ENCODE measurements at regions not wholly inside any gene's neighbourhood (a gene's known extent, or its start where the extent isn't known, plus 50 kb on each side); places are given as distances from the start of the nearest gene placed in this dataset.
A peak's percentile ranks its signal among the peaks of the same experiment; 100 is the strongest.
"Not testable (repeated sequence)": the region's sequence is repeated elsewhere in the genome, so short reads cannot be mapped to it uniquely, and the experiment has no call there.

DNA sequence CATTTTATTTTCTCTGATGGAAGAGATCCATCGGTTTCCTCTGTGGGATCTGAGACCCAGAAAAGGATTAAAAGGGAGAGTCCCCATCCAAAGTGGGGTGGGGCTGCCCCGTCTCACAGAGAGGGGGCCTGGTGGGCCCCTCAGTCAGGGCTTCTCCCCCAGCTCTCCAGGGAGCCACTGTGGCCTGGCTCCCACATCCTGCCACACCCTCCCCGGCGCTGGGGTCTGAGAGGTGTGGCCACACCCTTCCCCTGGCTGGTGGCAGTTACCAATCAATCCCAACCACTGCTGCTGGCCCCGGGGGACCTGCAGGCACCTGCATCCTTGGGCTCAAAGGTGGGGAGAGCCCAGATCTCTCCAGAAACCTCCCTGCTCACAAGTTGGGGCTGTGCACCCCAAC, 161.8 kb upstream of the IQSEC1 start:
- no peak overlapping the region for H3K4me3 ChIP-seq (replicated peaks in 1 of 2; ENCODE audit: low read depth in 2 of 2, low read length in 2 of 2)
- TF ChIP-seq, protein P1, sequence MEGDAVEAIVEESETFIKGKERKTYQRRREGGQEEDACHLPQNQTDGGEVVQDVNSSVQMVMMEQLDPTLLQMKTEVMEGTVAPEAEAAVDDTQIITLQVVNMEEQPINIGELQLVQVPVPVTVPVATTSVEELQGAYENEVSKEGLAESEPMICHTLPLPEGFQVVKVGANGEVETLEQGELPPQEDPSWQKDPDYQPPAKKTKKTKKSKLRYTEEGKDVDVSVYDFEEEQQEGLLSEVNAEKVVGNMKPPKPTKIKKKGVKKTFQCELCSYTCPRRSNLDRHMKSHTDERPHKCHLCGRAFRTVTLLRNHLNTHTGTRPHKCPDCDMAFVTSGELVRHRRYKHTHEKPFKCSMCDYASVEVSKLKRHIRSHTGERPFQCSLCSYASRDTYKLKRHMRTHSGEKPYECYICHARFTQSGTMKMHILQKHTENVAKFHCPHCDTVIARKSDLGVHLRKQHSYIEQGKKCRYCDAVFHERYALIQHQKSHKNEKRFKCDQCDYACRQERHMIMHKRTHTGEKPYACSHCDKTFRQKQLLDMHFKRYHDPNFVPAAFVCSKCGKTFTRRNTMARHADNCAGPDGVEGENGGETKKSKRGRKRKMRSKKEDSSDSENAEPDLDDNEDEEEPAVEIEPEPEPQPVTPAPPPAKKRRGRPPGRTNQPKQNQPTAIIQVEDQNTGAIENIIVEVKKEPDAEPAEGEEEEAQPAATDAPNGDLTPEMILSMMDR (IDR thresholded peaks at IDR 0.05; ENCODE audit: low read depth, low read length), result no peak
- DNase-seq (ENCODE audit: low read depth in 2 of 2), result no peak

DNA sequence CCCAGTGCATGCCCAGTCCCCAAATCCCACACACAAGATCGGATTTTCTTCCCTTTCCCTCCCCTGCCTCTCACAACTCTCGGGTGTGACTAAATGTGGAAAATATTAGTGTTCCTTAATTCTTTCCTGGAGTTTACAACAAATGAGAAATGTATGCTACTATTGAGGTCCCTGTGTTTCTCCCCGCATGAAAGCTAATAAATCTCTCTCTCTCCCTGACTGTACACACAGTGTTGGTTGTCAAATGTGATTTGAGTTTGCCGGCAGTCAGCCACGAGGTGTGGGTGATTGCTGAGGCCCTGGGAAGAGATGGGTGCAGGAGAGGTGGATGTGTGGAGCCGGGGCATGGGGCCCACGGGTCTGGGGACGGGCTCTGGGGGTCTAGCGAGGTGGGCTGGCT, 161.4 kb upstream of the IQSEC1 start:
- no peak overlapping the region for H3K4me3 ChIP-seq (replicated peaks in 1 of 2; ENCODE audit: low read depth in 2 of 2, low read length in 2 of 2)
- no peak for DNase-seq (ENCODE audit: low read depth in 2 of 2)
- TF ChIP-seq, protein P1 (IDR thresholded peaks at IDR 0.05; ENCODE audit: low read depth, low read length), result no peak

DNA sequence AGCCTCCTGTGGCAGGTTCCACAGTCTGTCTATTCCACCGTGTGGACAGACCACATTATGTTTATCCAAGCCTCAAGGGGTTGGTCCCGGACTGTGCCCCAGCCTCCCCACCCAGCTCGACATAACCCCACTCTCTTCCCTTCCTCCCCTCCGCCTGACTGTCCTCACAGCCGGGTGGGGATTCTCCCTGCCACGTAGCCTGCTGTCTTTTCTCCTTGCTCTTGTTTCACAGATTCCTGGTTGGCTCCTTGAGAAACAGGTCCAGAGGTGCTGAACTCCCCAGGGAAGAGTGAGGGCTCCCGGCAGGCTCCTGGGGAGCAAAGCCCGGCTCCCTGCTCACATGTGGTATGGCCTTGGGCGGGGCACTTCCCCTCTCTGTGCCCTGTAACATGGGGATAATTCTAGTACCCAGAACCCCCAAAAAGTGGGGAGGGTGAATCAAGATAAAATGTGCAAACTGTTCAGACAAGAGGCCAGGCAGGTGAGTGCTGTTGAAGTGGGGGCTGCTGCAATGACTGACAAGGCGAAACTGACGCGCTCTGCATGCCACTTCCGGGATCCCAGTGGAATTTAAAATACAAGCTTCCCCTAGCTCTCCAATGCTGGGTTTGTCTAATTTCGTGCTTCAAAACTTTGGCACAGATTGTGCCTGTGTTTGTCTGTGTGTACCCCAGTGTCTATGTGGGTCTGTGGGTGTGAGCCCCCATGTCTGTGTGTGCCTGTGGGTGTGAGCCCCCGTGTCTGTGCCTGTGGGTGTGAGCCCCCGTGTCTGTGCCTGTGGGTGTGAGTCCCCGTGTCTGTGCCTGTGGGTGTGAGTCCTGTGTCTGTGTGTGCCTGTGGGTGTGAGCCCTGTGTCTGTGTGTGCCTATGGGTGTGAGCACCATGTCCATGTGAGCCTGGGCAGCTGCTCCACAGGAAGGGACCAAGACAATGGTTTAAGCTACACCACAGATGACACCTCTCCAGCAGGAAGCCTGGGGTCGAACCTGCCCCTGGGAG, 160.6 kb upstream of the IQSEC1 start:
- no peak overlapping the region for H3K4me3 ChIP-seq (replicated peaks in 1 of 2; ENCODE audit: low read depth in 2 of 2, low read length in 2 of 2)
- no peak for DNase-seq (ENCODE audit: low read depth in 2 of 2)
- TF ChIP-seq, protein P1 (IDR thresholded peaks at IDR 0.05; ENCODE audit: low read depth, low read length), result no peak

- TF ChIP-seq, protein P1 (IDR thresholded peaks at IDR 0.05; ENCODE audit: low read depth, low read length), result no peak
- no peak overlapping the region for H3K4me3 ChIP-seq (replicated peaks in 1 of 2; ENCODE audit: low read depth in 2 of 2, low read length in 2 of 2)
- no peak for DNase-seq (ENCODE audit: low read depth in 2 of 2)
Measured at GRCh38 chr3:13231781-13232666, 158.8 kb upstream of the IQSEC1 start.

DNA sequence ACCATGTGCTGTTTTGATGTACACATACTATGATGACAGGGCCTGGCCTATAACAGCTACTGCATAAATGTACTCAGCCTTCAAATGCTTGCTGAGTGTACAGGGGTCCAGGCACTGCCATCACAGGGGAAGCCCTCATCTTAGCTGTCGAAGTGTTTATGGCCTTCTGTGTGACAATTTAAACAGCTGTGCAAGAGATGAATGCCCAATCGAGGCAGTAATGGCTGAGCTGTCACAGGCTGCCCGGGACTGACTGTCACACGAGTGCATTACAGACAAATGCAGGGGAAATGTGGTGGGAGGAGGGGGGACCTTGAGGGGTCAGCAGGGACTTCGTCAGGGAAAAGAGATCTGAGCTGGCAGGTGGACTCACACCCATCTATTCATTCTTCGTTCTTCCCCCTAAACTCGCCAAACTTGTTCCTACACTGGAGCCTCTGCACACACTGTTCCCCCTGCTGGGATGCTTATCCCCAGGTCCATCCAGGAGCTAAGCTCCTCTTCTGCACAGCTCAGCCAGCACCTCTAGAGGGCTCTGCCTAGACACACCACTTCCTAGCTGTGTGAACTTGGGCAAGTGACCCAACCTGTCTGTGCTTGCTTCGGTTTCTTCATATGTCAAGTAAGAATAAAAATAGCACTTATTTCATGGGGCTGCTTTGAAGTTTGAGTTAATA, 156.2 kb upstream of the IQSEC1 start:
- TF ChIP-seq, protein P1 (IDR thresholded peaks at IDR 0.05; ENCODE audit: low read depth, low read length), result no peak
- DNase-seq (ENCODE audit: low read depth in 2 of 2), result peak; percentile 7 to 14
- no peak overlapping the region for H3K4me3 ChIP-seq (replicated peaks in 1 of 2; ENCODE audit: low read depth in 2 of 2, low read length in 2 of 2)

DNA sequence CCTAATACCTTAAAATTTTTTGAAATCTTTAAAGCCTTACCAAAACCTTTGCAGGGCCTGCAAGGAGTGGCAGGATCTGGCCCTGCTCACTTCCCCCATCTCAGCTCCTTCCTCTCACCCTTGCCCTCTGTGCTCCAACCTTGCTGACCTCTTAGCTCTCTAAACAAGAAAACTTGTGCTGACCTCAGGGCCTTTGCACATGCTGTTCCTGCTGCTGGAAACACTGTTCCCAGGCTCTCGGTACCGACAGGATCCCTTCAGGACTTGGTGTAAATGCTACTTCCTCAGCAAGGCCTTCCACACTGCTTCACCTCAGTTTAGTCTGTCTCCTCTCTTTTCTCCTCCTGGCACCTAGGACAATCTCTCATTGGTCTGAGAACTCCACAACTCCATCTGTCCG, 155.4 kb upstream of the IQSEC1 start:
- TF ChIP-seq, protein P1 (IDR thresholded peaks at IDR 0.05; ENCODE audit: low read depth, low read length), result no peak
- H3K4me3 ChIP-seq (replicated peaks in 1 of 2; ENCODE audit: low read depth in 2 of 2, low read length in 2 of 2), result no peak overlapping the region
- DNase-seq (ENCODE audit: low read depth in 2 of 2), result no peak

- not testable (repeated sequence) for H3K4me3 ChIP-seq (replicated peaks in 1 of 2; ENCODE audit: low read depth in 2 of 2, low read length in 2 of 2); DNase-seq (ENCODE audit: low read depth in 2 of 2)
Measured at GRCh38 chr3:13228169-13228568, 154.9 kb upstream of the IQSEC1 start.
